ENCODE measurements at regions not wholly inside any gene's neighbourhood (a gene's known extent, or its start where the extent isn't known, plus 50 kb on each side); places are given as distances from the start of the nearest gene placed in this dataset.

DNA sequence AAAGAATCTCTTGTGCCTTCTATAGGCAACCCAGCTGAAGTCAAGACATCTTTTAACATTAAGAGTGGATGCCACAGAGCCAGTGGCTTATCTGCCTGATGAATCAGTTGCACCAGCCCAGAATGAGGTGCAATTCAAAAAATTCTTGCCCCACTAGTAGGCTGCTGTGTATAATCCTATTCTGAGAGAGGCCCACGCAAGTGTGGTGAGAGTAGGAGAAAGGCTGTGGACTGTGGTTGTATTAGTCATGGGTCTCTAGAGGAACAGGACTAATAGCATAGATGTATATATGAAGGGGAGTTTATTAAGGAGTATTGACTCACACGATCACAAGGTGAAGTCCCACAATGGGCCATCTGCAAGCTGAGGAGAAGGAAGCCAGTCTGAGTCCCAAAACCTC, 216.4 kb downstream of the LTN1 start:
- ChIA-PET POLR2A (no interaction called here), CTCF (no interaction called here)
- Histone ChIP-seq H3K4me3 (replicated peaks in 1 of 3; ENCODE audit: insufficient read depth in 1 of 3, low read depth in 1 of 3, low read length in 3 of 3) (no peak overlapping the region), H3K9me1 (replicated peaks; ENCODE audit: control insufficient read depth, extremely low read depth, insufficient read depth, low read length) (no peaks in the 10 kb centered on the region), H2AFZ (ENCODE audit: low read depth, low read length) (no peak overlapping the region), H3K4me2 (ENCODE audit: insufficient read depth, low read length) (no peak overlapping the region), H3K9me3 (replicated peaks; ENCODE audit: control insufficient read depth, insufficient read depth, low read length) (no peaks in the 10 kb centered on the region), H4K20me1 (replicated peaks; ENCODE audit: control insufficient read depth, extremely low read depth, insufficient read depth, low read length) (no peaks in the 10 kb centered on the region), H3K79me2 (ENCODE audit: control insufficient read depth, insufficient read depth, low read length) (no peaks in the 10 kb centered on the region), H3K36me3 (ENCODE audit: control insufficient read depth in 2 of 2, extremely low read depth in 1 of 2, insufficient read depth in 2 of 2, low read length in 2 of 2) (no peaks in the 10 kb centered on the region), H3K9ac (replicated peaks; ENCODE audit: extremely low read depth, insufficient read depth, low read length) (no peak overlapping the region), H3K4me1 (ENCODE audit: control insufficient read depth, extremely low read depth, insufficient read depth, low read length) (no peaks in the 10 kb centered on the region), H3K27ac (ENCODE audit: insufficient read depth, low read depth, low read length) (no peak overlapping the region), H3K27me3 (ENCODE audit: control insufficient read depth in 2 of 2, insufficient read depth in 2 of 2, low read length in 2 of 2) (no peaks in the 10 kb centered on the region)
- no peak for TF ChIP-seq POLR2AphosphoS5 (IDR thresholded peaks at IDR 0.05; ENCODE audit: insufficient read depth, low read depth, low read length)
- TF ChIP-seq POLR2A (IDR thresholded peaks at IDR 0.05; ENCODE audit: low read depth, low read length), result no peak
- TF ChIP-seq, protein P1, sequence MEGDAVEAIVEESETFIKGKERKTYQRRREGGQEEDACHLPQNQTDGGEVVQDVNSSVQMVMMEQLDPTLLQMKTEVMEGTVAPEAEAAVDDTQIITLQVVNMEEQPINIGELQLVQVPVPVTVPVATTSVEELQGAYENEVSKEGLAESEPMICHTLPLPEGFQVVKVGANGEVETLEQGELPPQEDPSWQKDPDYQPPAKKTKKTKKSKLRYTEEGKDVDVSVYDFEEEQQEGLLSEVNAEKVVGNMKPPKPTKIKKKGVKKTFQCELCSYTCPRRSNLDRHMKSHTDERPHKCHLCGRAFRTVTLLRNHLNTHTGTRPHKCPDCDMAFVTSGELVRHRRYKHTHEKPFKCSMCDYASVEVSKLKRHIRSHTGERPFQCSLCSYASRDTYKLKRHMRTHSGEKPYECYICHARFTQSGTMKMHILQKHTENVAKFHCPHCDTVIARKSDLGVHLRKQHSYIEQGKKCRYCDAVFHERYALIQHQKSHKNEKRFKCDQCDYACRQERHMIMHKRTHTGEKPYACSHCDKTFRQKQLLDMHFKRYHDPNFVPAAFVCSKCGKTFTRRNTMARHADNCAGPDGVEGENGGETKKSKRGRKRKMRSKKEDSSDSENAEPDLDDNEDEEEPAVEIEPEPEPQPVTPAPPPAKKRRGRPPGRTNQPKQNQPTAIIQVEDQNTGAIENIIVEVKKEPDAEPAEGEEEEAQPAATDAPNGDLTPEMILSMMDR (IDR thresholded peaks at IDR 0.05; ENCODE audit: extremely low read depth in 1 of 2, insufficient read depth in 1 of 2, low read depth in 1 of 2, low read length in 2 of 2), result no peak
- TF ChIP-seq, protein P2, sequence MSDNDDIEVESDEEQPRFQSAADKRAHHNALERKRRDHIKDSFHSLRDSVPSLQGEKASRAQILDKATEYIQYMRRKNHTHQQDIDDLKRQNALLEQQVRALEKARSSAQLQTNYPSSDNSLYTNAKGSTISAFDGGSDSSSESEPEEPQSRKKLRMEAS (IDR thresholded peaks at IDR 0.05; ENCODE audit: insufficient read depth, insufficient read length), result no peak
- no peak for TF ChIP-seq MYC (IDR thresholded peaks at IDR 0.05; ENCODE audit: low read depth, low read length)
- TF ChIP-seq JUN (IDR thresholded peaks at IDR 0.05; ENCODE audit: borderline replicate concordance, insufficient read depth, insufficient read length, low read depth), result no peak
- TF ChIP-seq FOS (IDR thresholded peaks at IDR 0.05; ENCODE audit: borderline replicate concordance, insufficient read depth, low read length), result no peak
- TF ChIP-seq EZH2 (IDR thresholded peaks at IDR 0.05; ENCODE audit: borderline replicate concordance, low read depth, low read length, severe bottlenecking), result no peak
- no peak for TF ChIP-seq GATA2 (IDR thresholded peaks at IDR 0.05; ENCODE audit: insufficient read depth, insufficient read length, low read depth, low read length)
- dilution Hi-C loops (cut with MboI; ENCODE audit: extremely low pct_ligation_motif_present, low sequenced_read_pairs), result no loop called here
- intact Hi-C loops (cut with micrococcal nuclease), result no loop called here
- no peak for DNase-seq (ENCODE audit: low read depth, low spot score)
- no peak for FAIRE-seq
- BruUV-seq (replicated peaks), result no TSS peak
